ENCODE measurements at regions not wholly inside any gene's neighbourhood (a gene's known extent, or its start where the extent isn't known, plus 50 kb on each side); places are given as distances from the start of the nearest gene placed in this dataset.

GRCh38 chr2:145631561-145631960 lies 1111.6 kb upstream of the ZEB2 start:
- no peaks in the 10 kb centered on the region for H3K9me3 Mint-ChIP-seq
- H3K27ac Mint-ChIP-seq, result no peak overlapping the region
- no peak for DNase-seq
- no peak overlapping the region for H3K4me3 Mint-ChIP-seq
- intact Hi-C loops (cut with micrococcal nuclease), result no loop called here
- no peaks in the 10 kb centered on the region for H3K27me3 Mint-ChIP-seq
- H3K4me1 Mint-ChIP-seq, result no peaks in the 10 kb centered on the region
- H3K36me3 Mint-ChIP-seq (ENCODE audit: low read depth), result no peaks in the 10 kb centered on the region

- Mint-ChIP-seq H3K9me3 (no peaks in the 10 kb centered on the region), H3K36me3 (ENCODE audit: low read depth) (no peaks in the 10 kb centered on the region), H3K27me3 (no peaks in the 10 kb centered on the region), H3K27ac (no peak overlapping the region), H3K4me3 (no peak overlapping the region), H3K4me1 (no peaks in the 10 kb centered on the region)
- intact Hi-C loops (cut with micrococcal nuclease), result no loop called here
- DNase-seq, result no peak
These were observed 1106.4 kb upstream of the ZEB2 start for GRCh38 chr2:145626301-145626700.

- H3K36me3 Mint-ChIP-seq (ENCODE audit: low read depth), result no peaks in the 10 kb centered on the region
- no peaks in the 10 kb centered on the region for H3K9me3 Mint-ChIP-seq
- H3K4me3 Mint-ChIP-seq, result no peak overlapping the region
- no peaks in the 10 kb centered on the region for H3K4me1 Mint-ChIP-seq
- intact Hi-C loops (cut with micrococcal nuclease), result no loop called here
- H3K27me3 Mint-ChIP-seq, result no peaks in the 10 kb centered on the region
- DNase-seq, result no peak
- H3K27ac Mint-ChIP-seq, result no peak overlapping the region
These were observed 1105.2 kb upstream of the ZEB2 start for GRCh38 chr2:145625111-145625510.

GRCh38 chr2:145623136-145623535 lies 1103.2 kb upstream of the ZEB2 start:
- Mint-ChIP-seq H3K27me3 (no peaks in the 10 kb centered on the region), H3K4me1 (no peaks in the 10 kb centered on the region), H3K9me3 (no peaks in the 10 kb centered on the region), H3K4me3 (no peak overlapping the region), H3K27ac (no peak overlapping the region), H3K36me3 (ENCODE audit: low read depth) (no peaks in the 10 kb centered on the region)
- intact Hi-C loops (cut with micrococcal nuclease), result no loop called here
- no peak for DNase-seq

GRCh38 chr2:145622285-145622684 lies 1102.4 kb upstream of the ZEB2 start:
- H3K9me3 Mint-ChIP-seq, result no peaks in the 10 kb centered on the region
- no peak for DNase-seq
- intact Hi-C loops (cut with micrococcal nuclease), result no loop called here
- no peaks in the 10 kb centered on the region for H3K36me3 Mint-ChIP-seq (ENCODE audit: low read depth)
- no peaks in the 10 kb centered on the region for H3K4me1 Mint-ChIP-seq
- H3K4me3 Mint-ChIP-seq, result no peak overlapping the region
- no peak overlapping the region for H3K27ac Mint-ChIP-seq
- H3K27me3 Mint-ChIP-seq, result no peaks in the 10 kb centered on the region

- no peaks in the 10 kb centered on the region for H3K27me3 Mint-ChIP-seq
- no peaks in the 10 kb centered on the region for H3K9me3 Mint-ChIP-seq
- intact Hi-C loops (cut with micrococcal nuclease), result no loop called here
- DNase-seq, result no peak
- H3K4me3 Mint-ChIP-seq, result no peak overlapping the region
- no peak overlapping the region for H3K27ac Mint-ChIP-seq
- H3K4me1 Mint-ChIP-seq, result no peaks in the 10 kb centered on the region
- no peaks in the 10 kb centered on the region for H3K36me3 Mint-ChIP-seq (ENCODE audit: low read depth)
These were observed 1098.0 kb upstream of the ZEB2 start for GRCh38 chr2:145617906-145618305.

GRCh38 chr2:145617420-145617819 lies 1097.5 kb upstream of the ZEB2 start:
- Mint-ChIP-seq H3K36me3 (ENCODE audit: low read depth) (no peaks in the 10 kb centered on the region), H3K27me3 (no peaks in the 10 kb centered on the region), H3K27ac (no peak overlapping the region), H3K4me3 (no peak overlapping the region), H3K4me1 (no peaks in the 10 kb centered on the region), H3K9me3 (no peaks in the 10 kb centered on the region)
- no peak for DNase-seq
- intact Hi-C loops (cut with micrococcal nuclease), result no loop called here

GRCh38 chr2:145615626-145616025 lies 1095.7 kb upstream of the ZEB2 start:
- no peak overlapping the region for H3K4me3 Mint-ChIP-seq
- no peaks in the 10 kb centered on the region for H3K36me3 Mint-ChIP-seq (ENCODE audit: low read depth)
- no peaks in the 10 kb centered on the region for H3K27me3 Mint-ChIP-seq
- no peak for DNase-seq
- no peaks in the 10 kb centered on the region for H3K4me1 Mint-ChIP-seq
- H3K9me3 Mint-ChIP-seq, result no peaks in the 10 kb centered on the region
- H3K27ac Mint-ChIP-seq, result no peak overlapping the region
- intact Hi-C loops (cut with micrococcal nuclease), result no loop called here

GRCh38 chr2:145609951-145610350 lies 1090.0 kb upstream of the ZEB2 start:
- H3K4me3 Mint-ChIP-seq, result no peak overlapping the region
- H3K27me3 Mint-ChIP-seq, result no peaks in the 10 kb centered on the region
- no peaks in the 10 kb centered on the region for H3K36me3 Mint-ChIP-seq (ENCODE audit: low read depth)
- H3K4me1 Mint-ChIP-seq, result no peaks in the 10 kb centered on the region
- H3K9me3 Mint-ChIP-seq, result no peaks in the 10 kb centered on the region
- H3K27ac Mint-ChIP-seq, result no peak overlapping the region
- DNase-seq, result no peak
- intact Hi-C loops (cut with micrococcal nuclease), result no loop called here

- H3K27me3 Mint-ChIP-seq, result no peaks in the 10 kb centered on the region
- intact Hi-C loops (cut with micrococcal nuclease), result no loop called here
- no peaks in the 10 kb centered on the region for H3K4me1 Mint-ChIP-seq
- no peak overlapping the region for H3K4me3 Mint-ChIP-seq
- no peaks in the 10 kb centered on the region for H3K36me3 Mint-ChIP-seq (ENCODE audit: low read depth)
- no peak overlapping the region for H3K27ac Mint-ChIP-seq
- no peaks in the 10 kb centered on the region for H3K9me3 Mint-ChIP-seq
- no peak for DNase-seq
These were observed 1081.5 kb upstream of the ZEB2 start for GRCh38 chr2:145601361-145601925.

- H3K4me1 Mint-ChIP-seq, result no peaks in the 10 kb centered on the region
- H3K4me3 Mint-ChIP-seq, result no peak overlapping the region
- H3K36me3 Mint-ChIP-seq (ENCODE audit: low read depth), result no peaks in the 10 kb centered on the region
- no peaks in the 10 kb centered on the region for H3K9me3 Mint-ChIP-seq
- intact Hi-C loops (cut with micrococcal nuclease), result no loop called here
- no peaks in the 10 kb centered on the region for H3K27me3 Mint-ChIP-seq
- H3K27ac Mint-ChIP-seq, result no peak overlapping the region
- no peak for DNase-seq
These were observed 1080.9 kb upstream of the ZEB2 start for GRCh38 chr2:145600811-145601210.

- no peaks in the 10 kb centered on the region for H3K4me1 Mint-ChIP-seq
- DNase-seq, result no peak
- H3K9me3 Mint-ChIP-seq, result no peaks in the 10 kb centered on the region
- H3K4me3 Mint-ChIP-seq, result no peak overlapping the region
- no peaks in the 10 kb centered on the region for H3K36me3 Mint-ChIP-seq (ENCODE audit: low read depth)
- intact Hi-C loops (cut with micrococcal nuclease), result no loop called here
- H3K27ac Mint-ChIP-seq, result no peak overlapping the region
- H3K27me3 Mint-ChIP-seq, result no peaks in the 10 kb centered on the region
These were observed 1079.8 kb upstream of the ZEB2 start for GRCh38 chr2:145599756-145600155.

GRCh38 chr2:145598434-145598833 lies 1078.5 kb upstream of the ZEB2 start:
- Mint-ChIP-seq H3K27me3 (no peaks in the 10 kb centered on the region), H3K27ac (no peak overlapping the region), H3K9me3 (no peaks in the 10 kb centered on the region), H3K36me3 (ENCODE audit: low read depth) (no peaks in the 10 kb centered on the region), H3K4me1 (no peaks in the 10 kb centered on the region), H3K4me3 (no peak overlapping the region)
- intact Hi-C loops (cut with micrococcal nuclease), result no loop called here
- DNase-seq, result no peak

GRCh38 chr2:145597809-145598208 lies 1077.9 kb upstream of the ZEB2 start:
- no peak for DNase-seq
- Mint-ChIP-seq H3K36me3 (ENCODE audit: low read depth) (no peaks in the 10 kb centered on the region), H3K27me3 (no peaks in the 10 kb centered on the region), H3K9me3 (no peaks in the 10 kb centered on the region), H3K27ac (no peak overlapping the region), H3K4me1 (no peaks in the 10 kb centered on the region), H3K4me3 (no peak overlapping the region)
- intact Hi-C loops (cut with micrococcal nuclease), result no loop called here

GRCh38 chr2:145597006-145597405 lies 1077.1 kb upstream of the ZEB2 start:
- DNase-seq, result no peak
- H3K36me3 Mint-ChIP-seq (ENCODE audit: low read depth), result no peaks in the 10 kb centered on the region
- no peak overlapping the region for H3K27ac Mint-ChIP-seq
- intact Hi-C loops (cut with micrococcal nuclease), result no loop called here
- H3K9me3 Mint-ChIP-seq, result no peaks in the 10 kb centered on the region
- H3K27me3 Mint-ChIP-seq, result no peaks in the 10 kb centered on the region
- no peaks in the 10 kb centered on the region for H3K4me1 Mint-ChIP-seq
- H3K4me3 Mint-ChIP-seq, result no peak overlapping the region
